ENCODE measurements at regions not wholly inside any gene's neighbourhood (a gene's known extent, or its start where the extent isn't known, plus 50 kb on each side); places are given as distances from the start of the nearest gene placed in this dataset.
"Not testable (repeated sequence)": the region's sequence is repeated elsewhere in the genome, so short reads cannot be mapped to it uniquely, and the experiment has no call there.

- no peaks in the 10 kb centered on the region for H3K9me3 ChIP-seq (ENCODE audit: low read length)
- H3K79me2 ChIP-seq (ENCODE audit: low read length) = no peaks in the 10 kb centered on the region
- POLR2A ChIA-PET (ENCODE audit: unreplicated experiment) = no interaction called here
- H3K4me3 ChIP-seq (ENCODE audit: low read length) = no peak overlapping the region
- no peaks in the 10 kb centered on the region for H3F3A ChIP-seq (ENCODE audit: low read length, unreplicated experiment)
- no peaks in the 10 kb centered on the region for H3K4me1 ChIP-seq (ENCODE audit: insufficient read depth, low read length)
- no peaks in the 10 kb centered on the region for H3K36me3 ChIP-seq (ENCODE audit: low read depth, low read length)
- ATAC-seq (no peak), DNase-seq (no peak)
- H3K4me2 ChIP-seq (ENCODE audit: low read length) = no peak overlapping the region
- H3K27ac ChIP-seq (ENCODE audit: low read length) = no peak overlapping the region
- intact Hi-C loops (cut with micrococcal nuclease) = no loop called here
- no peaks in the 10 kb centered on the region for H3K9me2 ChIP-seq (replicated peaks; ENCODE audit: low read length)
- no peak overlapping the region for H3K9ac ChIP-seq (ENCODE audit: low read length)
- H4K20me1 ChIP-seq (ENCODE audit: low read length) = no peaks in the 10 kb centered on the region
- peaks cover 24% of the 10 kb centered on the region for H3K27me3 ChIP-seq (ENCODE audit: low read length)
- no TSS peak for BruUV-seq (replicated peaks)
- TF ChIP-seq CTCF (conservative IDR thresholded peaks at IDR 0.05; ENCODE audit: low read depth, low read length) (no peak), EZH2 (IDR thresholded peaks at IDR 0.05; ENCODE audit: low read length, unreplicated experiment) (no peak), EZH2phosphoT487 (IDR thresholded peaks at IDR 0.05; ENCODE audit: borderline replicate concordance, low read length) (no peak)
- CTCF ChIA-PET = no interaction called here
- no peak overlapping the region for H2AFZ ChIP-seq (ENCODE audit: low read length)
These were observed 179.9 kb downstream of the KIT start for GRCh38 chr4:54837576-54838140.

DNA sequence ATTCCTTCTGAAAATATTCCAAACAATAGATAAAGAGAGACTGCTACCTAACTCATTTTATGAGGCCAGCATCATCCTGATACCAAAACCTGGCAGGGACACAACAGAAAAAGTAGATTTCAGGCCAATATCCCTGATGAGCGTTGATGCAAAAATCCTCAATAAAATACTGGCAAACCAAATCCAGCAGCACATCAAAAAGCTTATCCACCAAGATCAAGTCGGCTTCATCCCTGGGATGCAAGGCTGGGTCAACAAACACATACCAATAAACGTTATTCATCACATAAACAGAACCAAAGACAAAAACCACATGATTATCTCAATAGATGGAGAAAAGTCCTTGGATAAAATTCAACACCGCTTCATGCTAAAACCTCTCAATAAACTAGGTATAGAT lies 170.6 kb downstream of the KIT start:
- H2AFZ ChIP-seq (ENCODE audit: low read length); H4K20me1 ChIP-seq (ENCODE audit: low read length); H3K9me2 ChIP-seq (replicated peaks; ENCODE audit: low read length); CTCF ChIA-PET; H3K36me3 ChIP-seq (ENCODE audit: low read depth, low read length); H3K9me3 ChIP-seq (ENCODE audit: low read length); H3K27me3 ChIP-seq (ENCODE audit: low read length); H3K9ac ChIP-seq (ENCODE audit: low read length); H3K4me3 ChIP-seq (ENCODE audit: low read length); H3K79me2 ChIP-seq (ENCODE audit: low read length); H3K4me2 ChIP-seq (ENCODE audit: low read length); H3K27ac ChIP-seq (ENCODE audit: low read length); H3K4me1 ChIP-seq (ENCODE audit: insufficient read depth, low read length); intact Hi-C loops (cut with micrococcal nuclease); ATAC-seq; POLR2A ChIA-PET (ENCODE audit: unreplicated experiment); BruUV-seq (replicated peaks); H3F3A ChIP-seq (ENCODE audit: low read length, unreplicated experiment): not testable (repeated sequence)
- peak; percentile 33 for DNase-seq

DNA sequence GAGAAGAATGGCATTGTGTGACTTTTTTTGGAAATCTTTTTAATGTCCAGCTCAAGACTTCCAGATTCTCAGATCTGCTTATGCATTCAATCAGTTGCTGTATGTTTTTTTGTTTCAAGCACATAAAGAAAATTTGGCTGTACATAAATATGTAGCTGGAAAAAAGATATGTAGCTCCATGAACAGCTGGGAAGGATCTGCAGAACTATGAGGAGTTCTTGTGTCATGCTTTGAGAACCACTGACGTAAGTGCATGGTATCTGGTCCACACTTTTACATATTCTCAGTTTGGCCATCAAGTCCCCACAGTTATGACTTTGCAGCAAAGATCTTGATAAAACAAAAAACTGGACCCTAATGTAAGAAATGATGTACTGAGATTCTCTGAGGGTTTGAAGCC lies 165.9 kb downstream of the KIT start:
- BruUV-seq (replicated peaks) = no TSS peak
- H2AFZ ChIP-seq (ENCODE audit: low read length) = no peak overlapping the region
- CTCF ChIA-PET = no interaction called here

More for the DNA sequence above, 165.9 kb downstream of the KIT start:
- no peak overlapping the region for H3K9ac ChIP-seq (ENCODE audit: low read length)
- ATAC-seq = no peak
- no peaks in the 10 kb centered on the region for H3K36me3 ChIP-seq (ENCODE audit: low read depth, low read length)
- no peak overlapping the region for H3K4me2 ChIP-seq (ENCODE audit: low read length)
- no peak for DNase-seq
- no peaks in the 10 kb centered on the region for H3K9me2 ChIP-seq (replicated peaks; ENCODE audit: low read length)
- no peaks in the 10 kb centered on the region for H3K4me1 ChIP-seq (ENCODE audit: insufficient read depth, low read length)
- no peaks in the 10 kb centered on the region for H3K9me3 ChIP-seq (ENCODE audit: low read length)
- H3K79me2 ChIP-seq (ENCODE audit: low read length) = no peaks in the 10 kb centered on the region
- TF ChIP-seq EZH2phosphoT487 (IDR thresholded peaks at IDR 0.05; ENCODE audit: borderline replicate concordance, low read length) (no peak), CTCF (conservative IDR thresholded peaks at IDR 0.05; ENCODE audit: low read depth, low read length) (no peak), EZH2 (IDR thresholded peaks at IDR 0.05; ENCODE audit: low read length, unreplicated experiment) (no peak)
- no peaks in the 10 kb centered on the region for H4K20me1 ChIP-seq (ENCODE audit: low read length)
- no peak overlapping the region for H3K4me3 ChIP-seq (ENCODE audit: low read length)
- peaks cover 11% of the 10 kb centered on the region; the same call in 1 of the 2 replicates for H3K27me3 ChIP-seq (ENCODE audit: low read length)
- POLR2A ChIA-PET (ENCODE audit: unreplicated experiment) = no interaction called here
- H3F3A ChIP-seq (ENCODE audit: low read length, unreplicated experiment) = no peaks in the 10 kb centered on the region
- no peak overlapping the region for H3K27ac ChIP-seq (ENCODE audit: low read length)
- intact Hi-C loops (cut with micrococcal nuclease) = no loop called here

All from PC-3 (cell line).